H1 (cell line): ENCODE measurements at regions not wholly inside any gene's neighbourhood (a gene's known extent, or its start where the extent isn't known, plus 50 kb on each side); places are given as distances from the start of the nearest gene placed in this dataset.

Experiments used
- CTCF ChIA-PET: fragments of 300-600 bp; sonication (Branson Sonifier 250); formaldehyde crosslinking; loops from one replicate; lab custom pipeline; 2021; ENCODE audit not compliant: partially characterized antibody; lab: Charles Lee
- POLR2A ChIA-PET: fragments of 300-600 bp; sonication (Branson Sonifier 250); formaldehyde crosslinking; loops from one replicate; lab custom pipeline; 2021; ENCODE audit warnings: inconsistent platforms; ENCODE audit not compliant: partially characterized antibody; lab: Charles Lee
- DNase-seq, 2 experiments: peaks; one replicate each; pipeline versions ENCODE4 v3.0.0 to v3.0.0-alpha.2; 2010 to 2022; ENCODE audit warnings: low spot score in 2 of 2, low read depth in 1 of 2, mixed read lengths in 1 of 2
- FAIRE-seq: peaks from 2 replicates; lab custom pipeline; 2011; peaks lifted over from hg19 to GRCh38; lab: Jason Lieb, UNC
- H2AFZ ChIP-seq: 2 replicates; pipeline ENCODE4 v1.8.1; 2012; ENCODE audit warnings: low read length, inconsistent platforms
- H2AK5ac ChIP-seq: 2 replicates; pipeline ENCODE4 v1.6.1; 2013; ENCODE audit warnings: low read depth, low read length
- H2BK120ac ChIP-seq: replicated peaks from 2 replicates; pipeline ENCODE3; 2013; ENCODE audit warnings: low read depth, low read length, inconsistent platforms
- H2BK12ac ChIP-seq: 2 replicates; pipeline ENCODE4 v1.6.1; 2013; ENCODE audit warnings: low read depth, low read length
- H2BK15ac ChIP-seq: 2 replicates; pipeline ENCODE4 v1.6.1; 2013; ENCODE audit warnings: low read length
- H2BK20ac ChIP-seq: 2 replicates; pipeline ENCODE4 v1.6.1; 2013; ENCODE audit warnings: low read length
- H2BK5ac ChIP-seq: 2 replicates; pipeline ENCODE4 v1.6.1; 2013; ENCODE audit warnings: low read depth, low read length
- H3K14ac ChIP-seq: 2 replicates; pipeline ENCODE4 v1.6.1; 2013; ENCODE audit warnings: inconsistent platforms; ENCODE audit not compliant: insufficient read length
- H3K18ac ChIP-seq: 2 replicates; pipeline ENCODE4 v1.6.1; 2013; ENCODE audit warnings: low read length; ENCODE audit errors: extremely low read depth
- H3K23ac ChIP-seq: 2 replicates; pipeline ENCODE4 v1.6.1; 2013; ENCODE audit warnings: inconsistent platforms; ENCODE audit not compliant: insufficient read length
- H3K23me2 ChIP-seq: 2 replicates; pipeline ENCODE4 v1.6.1; 2013; ENCODE audit warnings: low read depth, low read length
- H3K27ac ChIP-seq: 2 replicates; pipeline ENCODE4 v1.6.1; 2011; ENCODE audit warnings: low read depth, low read length, inconsistent platforms
- H3K27me3 ChIP-seq, 4 experiments: replicated peaks in 1 of 4; 1 replicate in 1 of 4; 2 replicates in 3 of 4; pipeline versions ENCODE4 v1.6.1 to v1.8.1; 2011 to 2013; ENCODE audit warnings: low read length in 3 of 4, mild to moderate bottlenecking in 3 of 4, inconsistent platforms in 2 of 4, mixed read lengths in 2 of 4, moderate library complexity in 1 of 4; ENCODE audit not compliant: control insufficient read depth in 3 of 4, insufficient read depth in 3 of 4; ENCODE audit errors: extremely low read depth in 1 of 4
- H3K36me3 ChIP-seq, 4 experiments: 2 replicates each; pipeline versions ENCODE4 v1.6.1 to v1.8.1; 2011 to 2013; ENCODE audit warnings: mild to moderate bottlenecking in 4 of 4, low read length in 3 of 4, moderate library complexity in 2 of 4, control low read depth in 1 of 4, inconsistent platforms in 1 of 4; ENCODE audit not compliant: insufficient read depth in 4 of 4, control insufficient read depth in 2 of 4
- H3K4ac ChIP-seq: replicated peaks from 2 replicates; pipeline ENCODE3; 2013; ENCODE audit warnings: low read length, low read depth, mixed read lengths, inconsistent platforms; ENCODE audit not compliant: insufficient read length
- H3K4me1 ChIP-seq, 4 experiments: replicated peaks in 1 of 4; 1 replicate in 1 of 4; 2 replicates in 3 of 4; pipeline versions ENCODE4 v1.6.1 to v1.8.1; 2011 to 2013; ENCODE audit warnings: low read length in 3 of 4, inconsistent platforms in 2 of 4, mixed read lengths in 1 of 4; ENCODE audit not compliant: insufficient read depth in 4 of 4, control insufficient read depth in 3 of 4
- H3K4me2 ChIP-seq, 2 experiments: 2 replicates each; pipeline versions ENCODE4 v1.6.1 to v1.8.1; 2011 to 2013; ENCODE audit warnings: low read depth in 2 of 2, low read length in 2 of 2, control low read depth in 1 of 2, inconsistent platforms in 1 of 2, mild to moderate bottlenecking in 1 of 2; ENCODE audit not compliant: insufficient read depth in 1 of 2
- H3K4me3 ChIP-seq, 4 experiments: fragments of 200-600, 300-600 bp in 1 of 4; sonication (generic), shearing (Covaris generic), sonication (Bioruptor Twin) in 1 of 4; 2 replicates each; pipeline versions ENCODE4 v1.5.1 to v1.8.1; 2011 to 2016; ENCODE audit warnings: low read length in 4 of 4, low read depth in 3 of 4, control low read depth in 2 of 4, inconsistent platforms in 2 of 4, mild to moderate bottlenecking in 2 of 4, mixed read lengths in 1 of 4, moderate library complexity in 1 of 4; ENCODE audit not compliant: insufficient read depth in 2 of 4; ENCODE audit errors: extremely low read depth in 1 of 4
- H3K56ac ChIP-seq: replicated peaks from 2 replicates; pipeline ENCODE3; 2013; ENCODE audit warnings: low read depth, mild to moderate bottlenecking, mixed read lengths, low read length, inconsistent platforms; ENCODE audit not compliant: insufficient read length
- H3K79me1 ChIP-seq: 2 replicates; pipeline ENCODE4 v1.6.1; 2013; ENCODE audit warnings: low read depth, low read length, control low read depth
- H3K79me2 ChIP-seq, 2 experiments: 2 replicates each; pipeline versions ENCODE4 v1.6.1 to v1.8.1; 2012 to 2013; ENCODE audit warnings: low read length in 2 of 2, mild to moderate bottlenecking in 2 of 2, inconsistent platforms in 1 of 2; ENCODE audit not compliant: insufficient read depth in 2 of 2, control insufficient read depth in 1 of 2
- H3K9ac ChIP-seq, 4 experiments: replicated peaks in 1 of 4; 1 replicate in 1 of 4; 2 replicates in 3 of 4; pipeline versions ENCODE4 v1.6.1 to v1.8.1; 2011 to 2013; ENCODE audit warnings: low read depth in 3 of 4, low read length in 3 of 4, control low read depth in 2 of 4, mild to moderate bottlenecking in 2 of 4, moderate library complexity in 2 of 4, inconsistent platforms in 1 of 4; ENCODE audit errors: extremely low read depth in 1 of 4
- H3K9me3 ChIP-seq, 2 experiments: 2 replicates each; pipeline versions ENCODE4 v1.6.1 to v1.8.1; 2012 to 2013; ENCODE audit warnings: mild to moderate bottlenecking in 2 of 2, moderate library complexity in 2 of 2, control low read depth in 1 of 2, inconsistent platforms in 1 of 2, low read depth in 1 of 2, low read length in 1 of 2, mixed read lengths in 1 of 2; ENCODE audit not compliant: insufficient read depth in 2 of 2
- H4K20me1 ChIP-seq, 2 experiments: replicated peaks in 1 of 2; 2 replicates each; pipeline versions ENCODE3 to v1.8.1; 2011 to 2013; ENCODE audit warnings: inconsistent platforms in 2 of 2, low read length in 2 of 2, mild to moderate bottlenecking in 1 of 2; ENCODE audit not compliant: insufficient read depth in 2 of 2, control insufficient read depth in 1 of 2
- H4K5ac ChIP-seq: 2 replicates; pipeline ENCODE4 v1.6.1; 2013; ENCODE audit warnings: low read length, low read depth, mixed read lengths, inconsistent platforms; ENCODE audit not compliant: insufficient read length
- H4K8ac ChIP-seq: 2 replicates; pipeline ENCODE4 v1.8.0; 2013; ENCODE audit warnings: mild to moderate bottlenecking, moderate library complexity, low read length, inconsistent platforms; ENCODE audit not compliant: insufficient read depth; ENCODE audit errors: extremely low read depth
- H4K91ac ChIP-seq: replicated peaks from 2 replicates; pipeline ENCODE3; 2013; ENCODE audit warnings: low read length, mixed read lengths, inconsistent platforms; ENCODE audit not compliant: insufficient read length
- KDM4A ChIP-seq: IDR thresholded peaks from one replicate; pipeline ENCODE4 v1.7.1; 2012; ENCODE audit warnings: low read depth, mild to moderate bottlenecking, moderate library complexity, low read length, inconsistent platforms; ENCODE audit not compliant: severe bottlenecking
- MAFK ChIP-seq: IDR thresholded peaks from 2 replicates; pipeline ENCODE4 v1.6.1; 2012; ENCODE audit warnings: low read depth, mild to moderate bottlenecking, improper control_type of control experiment, low read length
- WGBS, 2 experiments: shearing (Covaris generic) in 1 of 2; methylation state at CpG; one replicate each; pipeline versions ENCODE4 v1.1.6 to v1.1.7; 2013 to 2015; ENCODE audit warnings: low lambda C conversion rate in 2 of 2, mixed read lengths in 2 of 2, inconsistent platforms in 1 of 2, low coverage in 1 of 2, missing lambda C conversion rate in 1 of 2; ENCODE audit not compliant: insufficient replicate concordance in 2 of 2, insufficient coverage in 1 of 2, insufficient read length in 1 of 2; ENCODE audit errors: extremely low coverage in 1 of 2, missing lambda C conversion rate in 1 of 2; 5-methylcytosine and 5-hydroxymethylcytosine counted together

DNA sequence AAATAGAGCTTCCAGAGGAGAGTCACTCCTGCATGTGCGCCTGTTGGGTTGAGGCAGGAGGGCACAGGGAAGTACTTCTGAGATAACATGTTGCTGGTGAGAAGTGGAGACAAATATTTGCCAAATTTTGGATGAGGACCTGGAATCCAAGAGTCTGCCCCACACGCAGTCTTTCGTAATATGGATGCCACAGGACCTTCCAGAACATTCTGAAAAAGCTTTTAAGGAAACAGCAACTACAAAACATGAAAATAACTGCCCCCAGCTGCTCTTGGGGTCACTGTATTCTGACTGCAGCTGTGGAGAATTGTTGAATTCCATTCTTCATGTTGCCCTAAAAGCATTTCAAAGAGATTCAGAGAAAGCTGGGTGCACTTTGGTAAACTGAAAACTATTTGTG lies 227.5 kb downstream of the C1D start:
- H3K36me3 ChIP-seq = no peaks in the 10 kb centered on the region
- no peak overlapping the region for H2BK12ac ChIP-seq
- no peaks in the 10 kb centered on the region for H3K9me3 ChIP-seq
- no peak overlapping the region for H4K91ac ChIP-seq
- no peaks in the 10 kb centered on the region; the same call in 1 of the 2 replicates for H3K23me2 ChIP-seq
- H2BK5ac ChIP-seq = no peak overlapping the region
- no peak overlapping the region for H4K5ac ChIP-seq
- no peaks in the 10 kb centered on the region for H3K27me3 ChIP-seq
- no peak for DNase-seq
- POLR2A ChIA-PET = no interaction called here
- no peaks in the 10 kb centered on the region for H3K79me1 ChIP-seq
- FAIRE-seq = no peak
- no peak overlapping the region for H2AFZ ChIP-seq
- no peak overlapping the region for H3K14ac ChIP-seq
- H3K4me1 ChIP-seq = no peaks in the 10 kb centered on the region
- H3K9ac ChIP-seq = no peak overlapping the region
- 90% methylated on average over 3 of the region's 3 CpGs; no CpG with 5 or more reads in 1 of the 2 experiments for WGBS, 2 experiments
- no peak overlapping the region for H2BK120ac ChIP-seq
- no peak overlapping the region for H3K27ac ChIP-seq
- H4K8ac ChIP-seq = no peak overlapping the region
- no peak overlapping the region for H3K56ac ChIP-seq
- H2BK15ac ChIP-seq = no peak overlapping the region
- H3K4ac ChIP-seq = no peak overlapping the region
- H4K20me1 ChIP-seq = no peaks in the 10 kb centered on the region
- H3K4me2 ChIP-seq = no peak overlapping the region
- H3K18ac ChIP-seq = no peak overlapping the region
- no peak overlapping the region for H3K4me3 ChIP-seq
- H2BK20ac ChIP-seq = no peak overlapping the region
- no peak overlapping the region for H3K23ac ChIP-seq
- no peaks in the 10 kb centered on the region for H3K79me2 ChIP-seq
- CTCF ChIA-PET = no interaction called here
- no peak overlapping the region for H2AK5ac ChIP-seq
- TF ChIP-seq KDM4A = no peak
- no peak for TF ChIP-seq MAFK
